Parathyroid adenoma (tissue), 2 donors: ENCODE measurements at regions not wholly inside any gene's neighbourhood (a gene's known extent, or its start where the extent isn't known, plus 50 kb on each side); places are given as distances from the start of the nearest gene placed in this dataset.

Experiments used
- H2AFZ ChIP-seq: fragments of 300-600 bp; sonication (generic); one replicate; pipeline ENCODE4 v1.7.0; 2017; ENCODE audit warnings: antibody characterized with exemption, mild to moderate bottlenecking
- H3K27ac ChIP-seq: fragments of 300-600 bp; sonication (generic); one replicate; pipeline ENCODE4 v1.7.0; 2017
- H3K27me3 ChIP-seq: fragments of 300-600 bp; sonication (generic); one replicate; pipeline ENCODE4 v1.7.0; 2017; ENCODE audit warnings: low read length; ENCODE audit not compliant: control insufficient read depth, insufficient read depth
- H3K36me3 ChIP-seq: fragments of 300-600 bp; sonication (generic); one replicate; pipeline ENCODE4 v1.7.0; 2017; ENCODE audit warnings: low read length; ENCODE audit not compliant: control insufficient read depth, insufficient read depth
- H3K4me1 ChIP-seq: fragments of 300-600 bp; sonication (generic); one replicate; pipeline ENCODE4 v1.7.0; 2017; ENCODE audit warnings: control low read depth
- H3K4me2 ChIP-seq: fragments of 300-600 bp; sonication (generic); one replicate; pipeline ENCODE4 v1.7.0; 2017; ENCODE audit warnings: low read length
- H3K4me3 ChIP-seq: fragments of 300-600 bp; sonication (generic); one replicate; pipeline ENCODE4 v1.7.0; 2017; ENCODE audit warnings: low read depth, low read length
- H3K79me2 ChIP-seq: fragments of 300-600 bp; sonication (generic); one replicate; pipeline ENCODE4 v1.7.0; 2017; ENCODE audit warnings: control low read depth
- H3K9ac ChIP-seq: fragments of 300-600 bp; sonication (generic); one replicate; pipeline ENCODE4 v1.7.0; 2017; ENCODE audit warnings: mild to moderate bottlenecking
- H3K9me3 ChIP-seq: fragments of 300-600 bp; sonication (generic); one replicate; pipeline ENCODE4 v1.7.0; 2017; ENCODE audit warnings: low read length; ENCODE audit not compliant: control insufficient read depth
- CTCF ChIP-seq: fragments of 300-600 bp; sonication (generic); IDR thresholded peaks from one replicate; pipeline ENCODE4 v1.7.0; 2017; ENCODE audit warnings: antibody characterized with exemption, mild to moderate bottlenecking
- donor health status: primary hyperparathyroidism.

- H3K4me3 ChIP-seq: no peak overlapping the region
- no peaks in the 10 kb centered on the region for H3K36me3 ChIP-seq
- no peak overlapping the region for H3K4me2 ChIP-seq
- H2AFZ ChIP-seq: no peak overlapping the region
- no peak overlapping the region for H3K27ac ChIP-seq
- H3K9me3 ChIP-seq: no peaks in the 10 kb centered on the region
- no peaks in the 10 kb centered on the region for H3K4me1 ChIP-seq
- TF ChIP-seq CTCF: no peak
- H3K27me3 ChIP-seq: no peaks in the 10 kb centered on the region
- H3K79me2 ChIP-seq: no peaks in the 10 kb centered on the region
- no peak overlapping the region for H3K9ac ChIP-seq
Observed at GRCh38 chr12:33587784-33588712, 148.4 kb upstream of the SYT10 start.

- Histone ChIP-seq H2AFZ (no peak overlapping the region), H3K27ac (no peak overlapping the region), H3K4me2 (no peak overlapping the region), H3K27me3 (no peaks in the 10 kb centered on the region), H3K79me2 (no peaks in the 10 kb centered on the region), H3K4me1 (no peaks in the 10 kb centered on the region), H3K36me3 (no peaks in the 10 kb centered on the region), H3K9ac (no peak overlapping the region), H3K9me3 (no peaks in the 10 kb centered on the region), H3K4me3 (no peak overlapping the region)
- no peak for TF ChIP-seq CTCF
Observed at GRCh38 chr12:33588725-33589405, 149.2 kb upstream of the SYT10 start.

GRCh38 chr12:33589576-33590114, 150.0 kb upstream of the SYT10 start:
- no peak for TF ChIP-seq CTCF
- H3K4me2 ChIP-seq: no peak overlapping the region
- no peak overlapping the region for H3K27ac ChIP-seq
- no peak overlapping the region for H3K9ac ChIP-seq
- no peak overlapping the region for H3K4me3 ChIP-seq
- H3K36me3 ChIP-seq: no peaks in the 10 kb centered on the region
- H3K4me1 ChIP-seq: no peaks in the 10 kb centered on the region
- no peaks in the 10 kb centered on the region for H3K9me3 ChIP-seq
- H3K27me3 ChIP-seq: no peaks in the 10 kb centered on the region
- H3K79me2 ChIP-seq: no peaks in the 10 kb centered on the region
- no peak overlapping the region for H2AFZ ChIP-seq

GRCh38 chr12:33593753-33594152, 154.1 kb upstream of the SYT10 start:
- TF ChIP-seq CTCF: no peak
- Histone ChIP-seq H3K4me3 (no peak overlapping the region), H3K36me3 (no peaks in the 10 kb centered on the region), H3K79me2 (no peaks in the 10 kb centered on the region), H3K4me2 (no peak overlapping the region), H3K27ac (no peak overlapping the region), H2AFZ (no peak overlapping the region), H3K4me1 (no peaks in the 10 kb centered on the region), H3K9ac (no peak overlapping the region), H3K27me3 (no peaks in the 10 kb centered on the region), H3K9me3 (no peaks in the 10 kb centered on the region)
